ENCODE measurements at regions not wholly inside any gene's neighbourhood (a gene's known extent, or its start where the extent isn't known, plus 50 kb on each side); places are given as distances from the start of the nearest gene placed in this dataset.

DNA sequence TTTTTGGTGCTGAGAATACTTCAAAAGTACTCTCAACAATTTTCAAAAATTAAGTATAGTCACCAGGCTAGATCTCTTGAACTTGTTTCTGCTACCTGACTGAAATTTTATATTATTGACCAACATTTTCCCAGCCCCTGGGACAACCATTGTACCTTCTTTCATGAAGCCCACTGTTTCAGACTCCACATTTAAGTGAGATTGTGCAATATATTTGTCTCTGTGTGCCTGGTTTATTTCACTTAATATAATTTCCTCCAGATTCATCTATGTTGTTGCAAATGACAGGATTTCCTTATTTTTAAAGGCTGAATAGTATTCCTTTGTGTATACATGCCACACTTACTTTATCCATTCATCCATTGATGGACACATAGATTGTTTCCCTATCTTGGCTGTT is 354.2 kb upstream of the VRK2 start:
- TF ChIP-seq, protein P1, sequence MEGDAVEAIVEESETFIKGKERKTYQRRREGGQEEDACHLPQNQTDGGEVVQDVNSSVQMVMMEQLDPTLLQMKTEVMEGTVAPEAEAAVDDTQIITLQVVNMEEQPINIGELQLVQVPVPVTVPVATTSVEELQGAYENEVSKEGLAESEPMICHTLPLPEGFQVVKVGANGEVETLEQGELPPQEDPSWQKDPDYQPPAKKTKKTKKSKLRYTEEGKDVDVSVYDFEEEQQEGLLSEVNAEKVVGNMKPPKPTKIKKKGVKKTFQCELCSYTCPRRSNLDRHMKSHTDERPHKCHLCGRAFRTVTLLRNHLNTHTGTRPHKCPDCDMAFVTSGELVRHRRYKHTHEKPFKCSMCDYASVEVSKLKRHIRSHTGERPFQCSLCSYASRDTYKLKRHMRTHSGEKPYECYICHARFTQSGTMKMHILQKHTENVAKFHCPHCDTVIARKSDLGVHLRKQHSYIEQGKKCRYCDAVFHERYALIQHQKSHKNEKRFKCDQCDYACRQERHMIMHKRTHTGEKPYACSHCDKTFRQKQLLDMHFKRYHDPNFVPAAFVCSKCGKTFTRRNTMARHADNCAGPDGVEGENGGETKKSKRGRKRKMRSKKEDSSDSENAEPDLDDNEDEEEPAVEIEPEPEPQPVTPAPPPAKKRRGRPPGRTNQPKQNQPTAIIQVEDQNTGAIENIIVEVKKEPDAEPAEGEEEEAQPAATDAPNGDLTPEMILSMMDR (IDR thresholded peaks at IDR 0.05; ENCODE audit: low read length): no peak
- TF ChIP-seq EZH2 (optimal IDR thresholded peaks at IDR 0.05; ENCODE audit: low read depth, low read length): no peak
